ENCODE measurements at regions not wholly inside any gene's neighbourhood (a gene's known extent, or its start where the extent isn't known, plus 50 kb on each side); places are given as distances from the start of the nearest gene placed in this dataset.

DNA sequence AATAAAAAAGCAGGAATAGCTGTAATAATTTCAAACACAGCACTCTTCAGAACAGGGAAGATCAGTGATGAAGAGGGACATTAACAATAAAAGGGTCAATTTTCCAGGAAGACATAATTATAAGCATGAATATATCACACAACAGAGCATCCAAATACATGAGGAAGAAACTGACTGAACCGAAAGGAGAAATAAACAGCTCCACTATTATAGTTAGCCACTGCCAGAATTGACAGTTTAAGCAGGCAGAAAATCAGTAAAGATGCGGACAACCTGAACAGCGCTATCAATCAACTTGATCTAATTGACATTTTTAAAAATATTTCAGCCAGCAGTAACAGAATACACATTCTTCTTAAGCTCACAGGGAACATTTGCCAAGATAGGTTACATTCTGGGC, 89.1 kb downstream of the MED10 start:
- TF ChIP-seq CTCF (IDR thresholded peaks at IDR 0.05; ENCODE audit: low read length), result no peak
- TF ChIP-seq EZH2 (optimal IDR thresholded peaks at IDR 0.05; ENCODE audit: low read depth, low read length), result no peak
- no peak for TF ChIP-seq EZH2phosphoT487 (IDR thresholded peaks at IDR 0.05; ENCODE audit: low read length)

Measured in MM.1S (cell line).